Ovary (tissue), 7 donors: ENCODE measurements at regions not wholly inside any gene's neighbourhood (a gene's known extent, or its start where the extent isn't known, plus 50 kb on each side); places are given as distances from the start of the nearest gene placed in this dataset.

ENCODE experiments used
- DNase-seq, 5 donors: peaks; one replicate each; pipeline ENCODE4 v3.0.0-alpha.2; 2019 to 2020
- H3K27ac ChIP-seq, 2 donors: fragments of 200-600 bp; one replicate each; pipeline versions ENCODE4 v1.5.1 to v1.8.0; 2019 to 2022
- H3K27me3 ChIP-seq: fragments of 200-600 bp; one replicate; pipeline ENCODE4 v1.8.0; 2022
- H3K36me3 ChIP-seq: fragments of 200-600 bp; sonication (generic); one replicate; pipeline ENCODE4 v1.5.1; 2019
- H3K4me1 ChIP-seq: one replicate; pipeline ENCODE4 v1.8.1; 2013; ENCODE audit warnings: mild to moderate bottlenecking, moderate library complexity; ENCODE audit not compliant: insufficient read depth
- H3K4me3 ChIP-seq: fragments of 200-600 bp; sonication (generic); one replicate; pipeline ENCODE4 v1.5.1; 2017
- H3K9me3 ChIP-seq, 2 donors: fragments of 200-600 bp in 1 of 2; sonication (generic) in 1 of 2; one replicate each; pipeline versions ENCODE4 v1.5.1 to v1.8.1; 2013 to 2019; ENCODE audit warnings: mild to moderate bottlenecking in 1 of 2, moderate library complexity in 1 of 2
- CTCF ChIP-seq, 3 donors: fragments of 450-650 bp in 2 of 3; fragments of 200-600 bp in 1 of 3; IDR thresholded peaks; one replicate each; pipeline versions ENCODE4 v1.5.1 to v1.8.0; 2016 to 2022; ENCODE audit warnings: antibody characterized with exemption in 3 of 3, mild to moderate bottlenecking in 1 of 3
- EP300 ChIP-seq: sonication (generic); formaldehyde crosslinking; IDR thresholded peaks from one replicate; pipeline ENCODE4 v1.6.1; 2017; ENCODE audit warnings: antibody characterized with exemption
- POLR2A ChIP-seq: fragments of 450-650 bp; IDR thresholded peaks from one replicate; pipeline ENCODE4 v1.6.1; 2017; ENCODE audit warnings: antibody characterized with exemption, mild to moderate bottlenecking, moderate library complexity
- WGBS, 3 donors: extraction: QIAGEN DNeasy Blood & Tissue Kit in 1 of 3; methylation state at CpG; one replicate each; pipeline versions ENCODE4 v1.1.5 to v1.1.7; 2013 to 2017; 5-methylcytosine and 5-hydroxymethylcytosine counted together
- intact Hi-C, 4 donors: fragments of 100-400 bp; cut with DNase I; formaldehyde crosslinking; loops; one replicate each; pipeline versions ENCODE4 v1.11.0 to v1.15.1; 2022 to 2023
- donor health status: DM: no; HTN: no; CAD: no; lungs with moderate emphysema.
- donor health status: DM: no; HTN: no; CAD: no.
- donor health status: Bipolar disorder and iron deficiency.
- donor health status: DM: no; HTN: no; CAD: no.
- donor health status: DM: yes; HTN: yes; CAD: no.

GRCh38 chr5:155367841-155368240, 354.3 kb downstream of the KIF4B start:
- TF ChIP-seq EP300 (no peak), CTCF (IDR thresholded peaks at IDR 0.05) (no peak), POLR2A (no peak)
- intact Hi-C loops: no loop called here
- DNase-seq: no peak
- H3K4me1 ChIP-seq: no peaks in the 10 kb centered on the region
- H3K27me3 ChIP-seq: no peaks in the 10 kb centered on the region
- no peak overlapping the region for H3K27ac ChIP-seq
- 84 to 89% (median 86%) methylated on average over 4 of the region's 4 CpGs for WGBS, 3 donors
- H3K4me3 ChIP-seq: no peak overlapping the region
- no peaks in the 10 kb centered on the region for H3K9me3 ChIP-seq
- H3K36me3 ChIP-seq: no peaks in the 10 kb centered on the region

GRCh38 chr5:155368490-155368889, 354.9 kb downstream of the KIF4B start:
- Histone ChIP-seq H3K4me1 (no peaks in the 10 kb centered on the region), H3K9me3 (no peaks in the 10 kb centered on the region), H3K4me3 (no peak overlapping the region), H3K27ac (no peak overlapping the region), H3K27me3 (no peaks in the 10 kb centered on the region), H3K36me3 (no peaks in the 10 kb centered on the region)
- intact Hi-C loops: no loop called here
- DNase-seq: no peak
- WGBS, 3 donors: 67 to 80% (median 75%) methylated on average over 1 of the region's 1 CpG
- TF ChIP-seq EP300: no peak
- TF ChIP-seq POLR2A: no peak
- TF ChIP-seq CTCF (IDR thresholded peaks at IDR 0.05): no peak

- TF ChIP-seq CTCF (IDR thresholded peaks at IDR 0.05) (no peak), POLR2A (no peak), EP300 (no peak)
These were observed 366.9 kb downstream of the KIF4B start for GRCh38 chr5:155380480-155380879.

GRCh38 chr5:155381654-155382053, 368.1 kb downstream of the KIF4B start:
- TF ChIP-seq EP300 (no peak), POLR2A (no peak), CTCF (IDR thresholded peaks at IDR 0.05) (no peak)
- DNase-seq: no peak
- H3K27ac ChIP-seq: no peak overlapping the region
- no peaks in the 10 kb centered on the region for H3K4me1 ChIP-seq
- no peak overlapping the region for H3K4me3 ChIP-seq
- intact Hi-C loops: no loop called here
- no peaks in the 10 kb centered on the region for H3K36me3 ChIP-seq
- no peaks in the 10 kb centered on the region for H3K27me3 ChIP-seq
- H3K9me3 ChIP-seq: no peaks in the 10 kb centered on the region

More at GRCh38 chr5:155380480-155380879, 366.9 kb downstream of the KIF4B start:
- H3K4me3 ChIP-seq: no peak overlapping the region
- WGBS, 3 donors: 55 to 59% (median 57%) methylated on average over 3 of the region's 3 CpGs
- no peaks in the 10 kb centered on the region for H3K27me3 ChIP-seq
- DNase-seq: no peak
- no peaks in the 10 kb centered on the region for H3K36me3 ChIP-seq
- no peaks in the 10 kb centered on the region for H3K4me1 ChIP-seq
- H3K9me3 ChIP-seq: no peaks in the 10 kb centered on the region
- intact Hi-C loops: no loop called here
- H3K27ac ChIP-seq: no peak overlapping the region

- no peaks in the 10 kb centered on the region for H3K36me3 ChIP-seq
- no peak for TF ChIP-seq EP300
- no peak for TF ChIP-seq POLR2A
- no peak for TF ChIP-seq CTCF (IDR thresholded peaks at IDR 0.05)
- 5 to 23% (median 6%) methylated on average over 4 of the region's 4 CpGs for WGBS, 3 donors
- DNase-seq: no peak
- peaks cover 1% of the 10 kb centered on the region for H3K4me1 ChIP-seq
- no peak overlapping the region for H3K4me3 ChIP-seq
- intact Hi-C loops: no loop called here
- H3K27ac ChIP-seq: no peak overlapping the region
- H3K9me3 ChIP-seq: no peaks in the 10 kb centered on the region
- H3K27me3 ChIP-seq: no peaks in the 10 kb centered on the region
These were observed 375.9 kb downstream of the KIF4B start for GRCh38 chr5:155389498-155389897.
